Sigmoid colon (tissue), 6 donors: ENCODE measurements at regions not wholly inside any gene's neighbourhood (a gene's known extent, or its start where the extent isn't known, plus 50 kb on each side); places are given as distances from the start of the nearest gene placed in this dataset.

Experiments used
- DNase-seq: peaks from one replicate; pipeline ENCODE4 v3.0.0-alpha.2; 2019
- H3K27ac ChIP-seq, 4 donors: fragments of 200-600 bp; sonication (generic); one replicate each; pipeline ENCODE4 v1.5.1; 2016 to 2019; ENCODE audit warnings: mild to moderate bottlenecking in 1 of 4
- H3K27me3 ChIP-seq, 3 donors: fragments of 200-600 bp; sonication (generic); one replicate each; pipeline ENCODE4 v1.5.1; 2019; ENCODE audit warnings: mild to moderate bottlenecking in 1 of 3
- H3K36me3 ChIP-seq, 4 donors: fragments of 200-600 bp; sonication (generic); one replicate each; pipeline ENCODE4 v1.5.1; 2016 to 2019
- H3K4me1 ChIP-seq, 4 donors: fragments of 200-600 bp; sonication (generic); one replicate each; pipeline ENCODE4 v1.5.1; 2017 to 2019
- H3K4me3 ChIP-seq, 4 donors: fragments of 200-600 bp; sonication (generic); one replicate each; pipeline ENCODE4 v1.5.1; 2017 to 2019; ENCODE audit warnings: mild to moderate bottlenecking in 2 of 4, moderate library complexity in 1 of 4
- H3K9me3 ChIP-seq, 4 donors: fragments of 200-600 bp in 3 of 4; sonication (generic) in 3 of 4; one replicate each; pipeline versions ENCODE4 v1.5.1 to v1.6.1; 2013 to 2019
- EP300 ChIP-seq, 4 donors: sonication (generic); formaldehyde crosslinking; IDR thresholded peaks; one replicate each; pipeline ENCODE4 v1.6.1; 2017; ENCODE audit warnings: antibody characterized with exemption in 4 of 4
- POLR2A ChIP-seq, 2 donors: fragments of 450-650 bp; IDR thresholded peaks; one replicate each; pipeline ENCODE4 v1.6.1; 2016; ENCODE audit warnings: antibody characterized with exemption in 2 of 2, mild to moderate bottlenecking in 2 of 2, moderate library complexity in 2 of 2
- POLR2AphosphoS5 ChIP-seq, 4 donors: sonication (generic); formaldehyde crosslinking; IDR thresholded peaks; one replicate each; pipeline ENCODE4 v1.6.1; 2017; ENCODE audit warnings: antibody characterized with exemption in 4 of 4
- WGBS, 2 donors: extraction: QIAGEN DNeasy Blood & Tissue Kit; methylation state at CpG; one replicate each; pipeline ENCODE4 v1.1.7; 2013; 5-methylcytosine and 5-hydroxymethylcytosine counted together
- intact Hi-C: fragments of 100-400 bp; cut with DNase I; formaldehyde crosslinking; loops from one replicate; pipeline ENCODE4 v1.15.1; 2023
- TF ChIP-seq, protein P1 (sequence below), 4 experiments: fragments of 450-650 bp in 3 of 4; fragments of 200-600 bp in 1 of 4; IDR thresholded peaks; one replicate each; pipeline ENCODE4 v1.5.1; 2016 to 2019; ENCODE audit warnings: antibody characterized with exemption in 4 of 4, mild to moderate bottlenecking in 3 of 4, moderate library complexity in 2 of 4
- donor health status: healthy with polysubstance abuse.
- donor health status: healthy.

DNA sequence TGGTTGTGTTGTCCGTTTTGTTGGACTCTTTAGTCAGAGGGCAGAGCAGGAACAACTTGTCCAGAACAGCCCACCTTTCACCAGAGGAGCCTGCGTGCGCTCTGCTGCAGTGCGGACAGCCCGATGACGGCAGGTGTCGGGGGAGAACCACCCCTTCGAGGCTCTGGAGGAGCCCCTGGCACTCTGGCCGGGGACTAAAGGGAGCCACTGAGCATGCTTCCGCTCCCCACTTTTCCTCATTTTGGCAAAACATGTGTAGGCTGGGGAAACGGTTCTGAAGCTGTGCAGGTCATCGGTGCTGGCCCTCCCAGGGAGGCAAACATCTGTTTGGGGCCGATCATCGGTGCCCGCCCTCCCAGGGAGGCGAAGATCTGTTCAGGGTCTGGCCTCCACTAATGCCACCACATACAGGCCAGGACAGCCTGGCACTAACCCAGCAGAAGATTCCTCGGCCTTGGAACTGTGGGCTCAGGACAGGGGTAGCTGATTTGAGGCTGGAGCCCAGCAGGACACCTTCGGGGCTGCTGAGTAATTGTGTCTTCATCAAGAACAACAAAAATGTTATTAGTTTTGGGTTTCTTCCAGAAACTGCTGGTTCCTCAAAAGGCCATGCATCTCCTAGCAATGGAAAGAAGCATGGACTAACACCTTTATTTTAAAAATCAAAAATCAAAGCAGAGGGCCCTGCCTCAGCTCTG lies 124.4 kb upstream of the TCERG1L start:
- Histone ChIP-seq H3K27me3 (peaks cover 0 to 13% (median 0%) of the 10 kb centered on the region in 3 donors), H3K4me3 (no peak overlapping the region), H3K9me3 (no peaks in the 10 kb centered on the region), H3K36me3 (no peaks in the 10 kb centered on the region), H3K4me1 (peaks cover 0 to 12% (median 11%) of the 10 kb centered on the region in 4 donors), H3K27ac (no peak overlapping the region)
- intact Hi-C loops, result no loop called here
- TF ChIP-seq POLR2A (IDR thresholded peaks at IDR 0.05) (no peak), EP300 (IDR thresholded peaks at IDR 0.05) (no peak), POLR2AphosphoS5 (IDR thresholded peaks at IDR 0.05) (no peak)
- TF ChIP-seq, protein P1, sequence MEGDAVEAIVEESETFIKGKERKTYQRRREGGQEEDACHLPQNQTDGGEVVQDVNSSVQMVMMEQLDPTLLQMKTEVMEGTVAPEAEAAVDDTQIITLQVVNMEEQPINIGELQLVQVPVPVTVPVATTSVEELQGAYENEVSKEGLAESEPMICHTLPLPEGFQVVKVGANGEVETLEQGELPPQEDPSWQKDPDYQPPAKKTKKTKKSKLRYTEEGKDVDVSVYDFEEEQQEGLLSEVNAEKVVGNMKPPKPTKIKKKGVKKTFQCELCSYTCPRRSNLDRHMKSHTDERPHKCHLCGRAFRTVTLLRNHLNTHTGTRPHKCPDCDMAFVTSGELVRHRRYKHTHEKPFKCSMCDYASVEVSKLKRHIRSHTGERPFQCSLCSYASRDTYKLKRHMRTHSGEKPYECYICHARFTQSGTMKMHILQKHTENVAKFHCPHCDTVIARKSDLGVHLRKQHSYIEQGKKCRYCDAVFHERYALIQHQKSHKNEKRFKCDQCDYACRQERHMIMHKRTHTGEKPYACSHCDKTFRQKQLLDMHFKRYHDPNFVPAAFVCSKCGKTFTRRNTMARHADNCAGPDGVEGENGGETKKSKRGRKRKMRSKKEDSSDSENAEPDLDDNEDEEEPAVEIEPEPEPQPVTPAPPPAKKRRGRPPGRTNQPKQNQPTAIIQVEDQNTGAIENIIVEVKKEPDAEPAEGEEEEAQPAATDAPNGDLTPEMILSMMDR (IDR thresholded peaks at IDR 0.05), result no peak
- no peak for DNase-seq
- WGBS, 2 donors, result 76 to 87% methylated on average over 18 of the region's 18 CpGs

DNA sequence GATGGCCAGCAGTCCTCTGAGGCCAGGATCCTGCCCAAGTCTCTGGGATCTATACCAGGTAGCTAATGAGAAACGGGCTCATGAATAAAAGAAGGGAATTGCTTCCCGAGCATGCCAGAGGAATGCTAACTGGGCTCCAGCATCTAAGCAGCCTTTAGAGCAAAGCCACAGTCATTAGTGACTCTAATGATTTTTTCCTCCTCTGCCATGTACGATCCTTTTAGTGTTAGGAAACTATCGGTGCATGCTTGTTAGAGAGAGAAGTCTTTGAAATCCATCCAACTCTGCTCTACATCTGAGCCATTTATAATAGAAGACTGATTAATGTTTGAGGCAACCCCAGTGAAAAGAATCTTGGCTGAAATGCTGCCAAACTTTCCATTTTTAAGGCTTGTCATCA lies 124.9 kb upstream of the TCERG1L start:
- Histone ChIP-seq H3K4me1 (peaks cover 0 to 12% (median 11%) of the 10 kb centered on the region in 4 donors), H3K36me3 (no peaks in the 10 kb centered on the region), H3K27ac (no peak overlapping the region), H3K9me3 (no peaks in the 10 kb centered on the region), H3K27me3 (peaks cover 0 to 14% (median 0%) of the 10 kb centered on the region in 3 donors), H3K4me3 (no peak overlapping the region)
- WGBS, 2 donors, result 71% methylated on average over 4 of the region's 4 CpGs
- TF ChIP-seq POLR2AphosphoS5 (IDR thresholded peaks at IDR 0.05) (no peak), EP300 (IDR thresholded peaks at IDR 0.05) (no peak), POLR2A (IDR thresholded peaks at IDR 0.05) (no peak)
- TF ChIP-seq, protein P1 (IDR thresholded peaks at IDR 0.05), result no peak
- intact Hi-C loops, result no loop called here
- no peak for DNase-seq

DNA sequence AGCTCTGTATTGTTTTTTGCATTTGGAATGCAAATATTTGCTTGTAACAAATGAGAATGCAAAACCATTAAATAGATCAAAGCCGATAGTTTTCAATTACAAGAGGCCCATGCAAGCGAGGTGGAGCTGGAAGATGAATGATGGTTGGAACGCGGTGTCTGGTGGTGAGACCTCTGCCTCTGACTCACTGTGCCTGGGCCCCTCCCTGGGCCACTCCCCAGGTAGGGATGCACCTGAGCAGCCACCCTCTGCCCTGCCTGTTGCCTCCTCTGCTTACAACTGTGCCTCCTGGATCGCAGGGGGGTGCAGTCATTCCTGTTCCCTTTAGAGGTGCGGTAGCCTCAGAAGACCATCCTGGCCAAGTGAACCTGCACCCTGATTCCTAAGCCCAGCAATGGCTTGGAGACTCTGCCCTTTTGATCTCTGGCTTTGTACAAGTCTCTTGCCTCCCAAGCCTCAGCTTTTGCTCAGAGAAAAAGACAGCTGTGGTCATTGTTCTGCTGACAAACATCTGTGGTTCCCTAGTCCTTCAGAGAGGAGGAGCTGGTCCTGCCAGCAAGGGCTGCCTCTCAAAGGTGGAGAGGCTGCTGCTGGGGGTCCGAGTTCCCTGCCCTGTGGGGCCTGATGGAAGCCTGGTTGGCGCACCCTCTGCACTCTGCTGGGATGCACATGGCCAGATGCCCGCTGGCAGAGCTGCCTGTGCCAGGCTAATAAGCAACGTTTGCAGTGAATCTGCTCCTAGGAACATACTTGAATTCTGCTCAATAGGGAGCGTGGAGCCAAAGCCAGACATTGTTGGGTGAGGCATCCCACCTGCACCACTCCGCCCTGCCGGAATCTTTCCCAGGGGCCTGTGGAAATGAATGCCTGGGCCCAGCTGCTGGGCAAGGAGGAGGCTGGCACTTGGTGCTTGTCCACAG lies 126.3 kb upstream of the TCERG1L start:
- TF ChIP-seq, protein P1 (IDR thresholded peaks at IDR 0.05), result no peak
- TF ChIP-seq POLR2AphosphoS5 (IDR thresholded peaks at IDR 0.05) (no peak), POLR2A (IDR thresholded peaks at IDR 0.05) (no peak), EP300 (IDR thresholded peaks at IDR 0.05) (no peak)
- H3K4me1 ChIP-seq, result peaks cover 0 to 12% (median 11%) of the 10 kb centered on the region in 4 donors
- no peaks in the 10 kb centered on the region for H3K9me3 ChIP-seq
- WGBS, 2 donors, result 75 to 88% methylated on average over 13 of the region's 13 CpGs
- intact Hi-C loops, result no loop called here
- no peak overlapping the region for H3K27ac ChIP-seq
- H3K27me3 ChIP-seq, result peaks cover 0 to 16% (median 0%) of the 10 kb centered on the region in 3 donors
- no peak for DNase-seq
- no peaks in the 10 kb centered on the region for H3K36me3 ChIP-seq
- H3K4me3 ChIP-seq, result no peak overlapping the region

DNA sequence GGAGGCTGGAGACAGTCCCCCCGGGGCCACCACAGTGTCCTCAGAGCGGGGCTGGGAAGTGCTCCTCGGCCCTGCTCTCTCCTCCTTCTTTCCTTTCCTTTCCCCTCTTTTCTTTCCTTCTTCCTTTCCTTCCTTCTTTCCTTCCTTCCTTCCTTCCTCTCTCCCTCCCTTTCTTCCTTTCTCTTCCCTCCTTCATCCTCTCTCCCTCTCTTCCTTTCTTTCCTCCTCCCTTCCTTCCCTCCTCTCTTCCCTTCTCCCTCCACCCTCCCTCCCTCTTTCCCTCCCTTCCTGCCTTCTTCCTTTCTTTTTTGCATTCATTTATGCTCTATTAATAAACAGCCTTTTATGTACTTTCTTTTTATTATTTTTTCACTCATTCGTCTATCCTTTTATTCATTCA lies 127.1 kb upstream of the TCERG1L start:
- Histone ChIP-seq H3K36me3 (no peaks in the 10 kb centered on the region), H3K4me1 (peaks cover 0 to 12% (median 11%) of the 10 kb centered on the region in 4 donors), H3K27ac (no peak overlapping the region), H3K4me3 (no peak overlapping the region), H3K9me3 (no peaks in the 10 kb centered on the region), H3K27me3 (peaks cover 0 to 22% (median 3%) of the 10 kb centered on the region in 3 donors)
- no peak for TF ChIP-seq POLR2A (IDR thresholded peaks at IDR 0.05)
- TF ChIP-seq EP300 (IDR thresholded peaks at IDR 0.05), result no peak
- TF ChIP-seq, protein P1 (IDR thresholded peaks at IDR 0.05), result no peak
- TF ChIP-seq POLR2AphosphoS5 (IDR thresholded peaks at IDR 0.05), result no peak
- DNase-seq, result no peak
- WGBS, 2 donors, result 76 to 77% methylated on average over 4 of the region's 4 CpGs
- intact Hi-C loops, result no loop called here
